HG03280 (cell line): ENCODE measurements at regions not wholly inside any gene's neighbourhood (a gene's known extent, or its start where the extent isn't known, plus 50 kb on each side); places are given as distances from the start of the nearest gene placed in this dataset.
"Not testable (repeated sequence)": the region's sequence is repeated elsewhere in the genome, so short reads cannot be mapped to it uniquely, and the experiment has no call there.

ENCODE experiments used
- ATAC-seq: cut with Tn5 transposase; IDR thresholded peaks from one replicate; pipeline ENCODE4 v1.9.1; 2021; ENCODE audit warnings: mild to moderate bottlenecking, moderate library complexity; ENCODE audit not compliant: unreplicated experiment

- ATAC-seq, result no peak
Observed at GRCh38 chr22:47899894-47900293, 1137.4 kb downstream of the TBC1D22A start.

- ATAC-seq, result no peak
Observed at GRCh38 chr22:47898946-47899345, 1136.5 kb downstream of the TBC1D22A start.

GRCh38 chr22:47891609-47892008 is 1129.2 kb downstream of the TBC1D22A start:
- no peak for ATAC-seq

GRCh38 chr22:47888817-47889216 is 1126.4 kb downstream of the TBC1D22A start:
- no peak for ATAC-seq

GRCh38 chr22:47884775-47885174 is 1122.3 kb downstream of the TBC1D22A start:
- no peak for ATAC-seq

- no peak for ATAC-seq
Observed at GRCh38 chr22:47884200-47884599, 1121.8 kb downstream of the TBC1D22A start.

GRCh38 chr22:47883757-47884156 is 1121.3 kb downstream of the TBC1D22A start:
- ATAC-seq, result no peak

- no peak for ATAC-seq
Observed at GRCh38 chr22:47879346-47879745, 1116.9 kb downstream of the TBC1D22A start.

GRCh38 chr22:47878460-47878859 is 1116.0 kb downstream of the TBC1D22A start:
- ATAC-seq, result no peak

GRCh38 chr22:47872761-47873535 is 1110.5 kb downstream of the TBC1D22A start:
- ATAC-seq, result no peak

- ATAC-seq, result no peak
Observed at GRCh38 chr22:47865626-47866025, 1103.2 kb downstream of the TBC1D22A start.

- no peak for ATAC-seq
Observed at GRCh38 chr22:47862394-47862793, 1099.9 kb downstream of the TBC1D22A start.

GRCh38 chr22:47860907-47861306 is 1098.5 kb downstream of the TBC1D22A start:
- ATAC-seq, result not testable (repeated sequence)

- ATAC-seq, result no peak
Observed at GRCh38 chr22:47859881-47860525, 1097.6 kb downstream of the TBC1D22A start.

- ATAC-seq, result no peak
Observed at GRCh38 chr22:47858773-47859306, 1096.4 kb downstream of the TBC1D22A start.

GRCh38 chr22:47854680-47855079 is 1092.2 kb downstream of the TBC1D22A start:
- no peak for ATAC-seq

GRCh38 chr22:47854251-47854650 is 1091.8 kb downstream of the TBC1D22A start:
- no peak for ATAC-seq

GRCh38 chr22:47853750-47854149 is 1091.3 kb downstream of the TBC1D22A start:
- no peak for ATAC-seq

GRCh38 chr22:47851586-47851985 is 1089.1 kb downstream of the TBC1D22A start:
- ATAC-seq, result no peak

- ATAC-seq, result no peak
Observed at GRCh38 chr22:47850644-47851151, 1088.2 kb downstream of the TBC1D22A start.

- no peak for ATAC-seq
Observed at GRCh38 chr22:47849576-47849975, 1087.1 kb downstream of the TBC1D22A start.
